GM23338 (cell line): ENCODE measurements at regions not wholly inside any gene's neighbourhood (a gene's known extent, or its start where the extent isn't known, plus 50 kb on each side); places are given as distances from the start of the nearest gene placed in this dataset.

ENCODE experiments used
- ATAC-seq: fragments of 200-7000 bp; cut with Tn5 transposase; 3 replicates; pipeline ENCODE4 v1.9.1; 2020
- DNase-seq: peaks from one replicate; pipeline ENCODE4 v3.0.0-alpha.2; 2015; ENCODE audit warnings: low spot score
- H2AFZ ChIP-seq: fragments of 200-600 bp; sonication (generic); 2 replicates; pipeline ENCODE4 v1.8.0; 2016; ENCODE audit warnings: antibody characterized with exemption, mild to moderate bottlenecking, moderate library complexity
- H3F3A ChIP-seq: fragments of 200-600 bp; sonication (generic); replicated peaks from 2 replicates; pipeline ENCODE4 v1.8.0; 2017; ENCODE audit warnings: antibody characterized with exemption, mixed run types, low read depth
- H3K27ac ChIP-seq: fragments of 200-600 bp; sonication (generic); 2 replicates; pipeline ENCODE4 v1.6.1; 2016; ENCODE audit warnings: low read depth
- H3K27me3 ChIP-seq: fragments of 200-600 bp; sonication (generic); 2 replicates; pipeline ENCODE4 v1.8.0; 2016; ENCODE audit warnings: mild to moderate bottlenecking, mixed run types, moderate library complexity; ENCODE audit not compliant: insufficient read depth
- H3K36me3 ChIP-seq: fragments of 200-600 bp; sonication (generic); 2 replicates; pipeline ENCODE4 v1.8.0; 2016; ENCODE audit warnings: mild to moderate bottlenecking; ENCODE audit not compliant: insufficient read depth
- H3K4me1 ChIP-seq: fragments of 200-600 bp; sonication (generic); 2 replicates; pipeline ENCODE4 v1.8.0; 2016; ENCODE audit warnings: mild to moderate bottlenecking, moderate library complexity; ENCODE audit not compliant: insufficient read depth
- H3K4me2 ChIP-seq: fragments of 200-600 bp; sonication (generic); 2 replicates; pipeline ENCODE4 v1.7.1; 2017; ENCODE audit warnings: mixed run types
- H3K4me3 ChIP-seq: fragments of 200-600 bp; sonication (generic); 2 replicates; pipeline ENCODE4 v1.6.1; 2016; ENCODE audit warnings: mixed run types
- H3K79me2 ChIP-seq: fragments of 200-600 bp; sonication (generic); replicated peaks from 2 replicates; pipeline ENCODE4 v1.8.0; 2017; ENCODE audit warnings: mild to moderate bottlenecking; ENCODE audit not compliant: insufficient read depth
- H3K9me2 ChIP-seq: fragments of 200-600 bp; sonication (generic); 2 replicates; pipeline ENCODE4 v1.8.0; 2017; ENCODE audit not compliant: insufficient read depth
- H4K20me1 ChIP-seq: fragments of 200-600 bp; sonication (generic); replicated peaks from 2 replicates; pipeline ENCODE4 v1.8.0; 2017; ENCODE audit warnings: mild to moderate bottlenecking; ENCODE audit not compliant: insufficient read depth
- H3K27ac Mint-ChIP-seq: 2 replicates; pipeline ENCODE4 v1.8.0; 2020; ENCODE audit warnings: inconsistent platforms, mild to moderate bottlenecking, moderate library complexity, mixed read lengths
- H3K27me3 Mint-ChIP-seq: 3 replicates; pipeline ENCODE4 v1.8.0; 2022; ENCODE audit warnings: low read depth, mild to moderate bottlenecking, moderate library complexity, mixed read lengths, inconsistent platforms; ENCODE audit not compliant: insufficient read depth, poor library complexity
- H3K36me3 Mint-ChIP-seq: 3 replicates; pipeline ENCODE4 v1.8.0; 2021; ENCODE audit warnings: low read depth, mild to moderate bottlenecking, inconsistent platforms, moderate library complexity, mixed read lengths
- H3K4me1 Mint-ChIP-seq: 3 replicates; pipeline ENCODE4 v1.8.0; 2020; ENCODE audit warnings: mild to moderate bottlenecking, inconsistent platforms, mixed read lengths
- H3K4me3 Mint-ChIP-seq: 3 replicates; pipeline ENCODE4 v1.8.0; 2021; ENCODE audit warnings: moderate library complexity, mild to moderate bottlenecking, inconsistent platforms, mixed read lengths
- H3K9me3 Mint-ChIP-seq: 3 replicates; pipeline ENCODE4 v1.8.0; 2020; ENCODE audit warnings: moderate library complexity, mild to moderate bottlenecking, inconsistent platforms, mixed read lengths
- CREB1 ChIP-seq: fragments of 250-450 bp; sonication (Bioruptor Pico); IDR thresholded peaks from 2 replicates; pipeline ENCODE4 v1.5.0; 2020; ENCODE audit warnings: low read depth, mild to moderate bottlenecking, moderate library complexity
- CTCF ChIP-seq, 2 experiments: fragments of 200-600 bp in 1 of 2; sonication (generic) in 1 of 2; conservative IDR thresholded peaks; 2 replicates each; pipeline versions ENCODE4 v1.5.1 to v1.6.1; 2016 to 2017; ENCODE audit warnings: antibody characterized with exemption in 2 of 2, low read depth in 2 of 2, mild to moderate bottlenecking in 2 of 2, moderate library complexity in 1 of 2
- ETS1 ChIP-seq: IDR thresholded peaks from 2 replicates; pipeline ENCODE4 v1.6.1; 2016; ENCODE audit warnings: antibody characterized with exemption
- EZH2 ChIP-seq: fragments of 200-600 bp; sonication (generic); IDR thresholded peaks from one replicate; pipeline ENCODE4 v1.8.0; 2017; ENCODE audit warnings: antibody characterized with exemption, mild to moderate bottlenecking, low read depth; ENCODE audit not compliant: unreplicated experiment
- EZH2phosphoT487 ChIP-seq: fragments of 200-600 bp; sonication (generic); IDR thresholded peaks from one replicate; pipeline ENCODE4 v1.8.1; 2018; ENCODE audit warnings: antibody characterized with exemption; ENCODE audit not compliant: unreplicated experiment
- JUNB ChIP-seq: IDR thresholded peaks from one replicate; pipeline ENCODE4 v1.6.1; 2016; ENCODE audit warnings: antibody characterized with exemption; ENCODE audit not compliant: unreplicated experiment
- NANOG ChIP-seq: IDR thresholded peaks from 2 replicates; pipeline ENCODE4 v1.6.1; 2016; ENCODE audit warnings: antibody characterized with exemption, borderline replicate concordance
- POLR2AphosphoS5 ChIP-seq: IDR thresholded peaks from 2 replicates; pipeline ENCODE4 v1.6.1; 2016; ENCODE audit warnings: antibody characterized with exemption, low read depth
- REST ChIP-seq: IDR thresholded peaks from one replicate; pipeline ENCODE4 v1.6.1; 2018; ENCODE audit warnings: antibody characterized with exemption; ENCODE audit not compliant: unreplicated experiment
- STAT1 ChIP-seq: IDR thresholded peaks from one replicate; pipeline ENCODE4 v1.6.1; 2016; ENCODE audit warnings: antibody characterized with exemption; ENCODE audit not compliant: unreplicated experiment
- ZNF114 ChIP-seq: fragments of 250-450 bp; sonication (Bioruptor Pico); IDR thresholded peaks from 2 replicates; pipeline ENCODE4 v1.5.0; 2020; ENCODE audit warnings: mild to moderate bottlenecking, moderate library complexity
- ZNF331 ChIP-seq: fragments of 250-450 bp; sonication (Bioruptor Pico); IDR thresholded peaks from 2 replicates; pipeline ENCODE4 v1.5.0; 2020; ENCODE audit warnings: low read depth, mild to moderate bottlenecking, moderate library complexity
- ZNF462 ChIP-seq: fragments of 250-450 bp; sonication (Bioruptor Pico); IDR thresholded peaks from 2 replicates; pipeline ENCODE4 v1.5.0; 2020; ENCODE audit warnings: mild to moderate bottlenecking, moderate library complexity

- no peak for DNase-seq
- Histone ChIP-seq H3K9me2 (0 out of 2 replicates have a peak, but pooled peaks cover 5% of the 10 kb centered on the region), H3K79me2 (no peaks in the 10 kb centered on the region), H3K4me1 (no peaks in the 10 kb centered on the region), H3K27me3 (no peaks in the 10 kb centered on the region), H3K4me3 (no peak overlapping the region), H3K36me3 (no peaks in the 10 kb centered on the region), H3F3A (no peaks in the 10 kb centered on the region), H2AFZ (no peak overlapping the region), H4K20me1 (no peaks in the 10 kb centered on the region), H3K27ac (no peak overlapping the region), H3K4me2 (no peak overlapping the region)
- peaks cover 4% of the 10 kb centered on the region; the same call in 1 of the 3 replicates for H3K36me3 Mint-ChIP-seq
- peaks cover 1% of the 10 kb centered on the region for H3K27me3 Mint-ChIP-seq
- no peak overlapping the region for H3K4me3 Mint-ChIP-seq
- TF ChIP-seq REST (no peak), EZH2 (no peak), NANOG (no peak), ZNF114 (no peak), CREB1 (CRISPR knock-in tag) (no peak), JUNB (no peak), ZNF331 (CRISPR knock-in tag) (no peak), STAT1 (no peak), EZH2phosphoT487 (no peak), CTCF (conservative IDR thresholded peaks at IDR 0.05; ENCODE audit: low read depth in 2 of 2) (no peak), POLR2AphosphoS5 (no peak), ETS1 (no peak), ZNF462 (CRISPR knock-in tag) (no peak)
- H3K9me3 Mint-ChIP-seq = peaks cover 14% of the 10 kb centered on the region; the same call in 2 of the 3 replicates
- no peak overlapping the region for H3K27ac Mint-ChIP-seq
- H3K4me1 Mint-ChIP-seq = no peaks in the 10 kb centered on the region
- ATAC-seq = no peak
Observed at GRCh38 chr4:66524781-66525180, 854.5 kb upstream of the EPHA5 start.
